ENCODE measurements at regions not wholly inside any gene's neighbourhood (a gene's known extent, or its start where the extent isn't known, plus 50 kb on each side); places are given as distances from the start of the nearest gene placed in this dataset.

- TF ChIP-seq ZFX (IDR thresholded peaks at IDR 0.05): no peak
- TF ChIP-seq CTCF (conservative IDR thresholded peaks at IDR 0.05): no peak
- no peak overlapping the region for H3K27ac ChIP-seq
These were observed 238.8 kb downstream of the RNF152 start for GRCh38 chr18:61653823-61654551.

- peak overlapping the region; percentile 36; the same call in 1 of the 2 replicates for H3K27ac ChIP-seq
- no peak for TF ChIP-seq CTCF (conservative IDR thresholded peaks at IDR 0.05)
- TF ChIP-seq ZFX (IDR thresholded peaks at IDR 0.05): no peak
These were observed 240.9 kb downstream of the RNF152 start for GRCh38 chr18:61651880-61652268.

- H3K27ac ChIP-seq: peak overlapping the region; percentile 27; the same call in 1 of the 2 replicates
These were observed 241.5 kb downstream of the RNF152 start for GRCh38 chr18:61651145-61651879.

GRCh38 chr18:61643884-61644647, 248.7 kb downstream of the RNF152 start:
- TF ChIP-seq CTCF (conservative IDR thresholded peaks at IDR 0.05): no peak
- TF ChIP-seq ZFX (IDR thresholded peaks at IDR 0.05): no peak
- H3K27ac ChIP-seq: no peak overlapping the region; the same call in 1 of the 2 replicates

More at GRCh38 chr18:61651145-61651879, 241.5 kb downstream of the RNF152 start:
- no peak for TF ChIP-seq ZFX (IDR thresholded peaks at IDR 0.05)
- no peak for TF ChIP-seq CTCF (conservative IDR thresholded peaks at IDR 0.05)

- TF ChIP-seq CTCF (conservative IDR thresholded peaks at IDR 0.05) (no peak), ZFX (IDR thresholded peaks at IDR 0.05) (no peak)
These were observed 252.9 kb downstream of the RNF152 start for GRCh38 chr18:61639886-61640285.

GRCh38 chr18:61637905-61638595, 254.8 kb downstream of the RNF152 start:
- TF ChIP-seq ZFX (IDR thresholded peaks at IDR 0.05): no peak
- TF ChIP-seq CTCF (conservative IDR thresholded peaks at IDR 0.05): no peak
- no peak overlapping the region for H3K27ac ChIP-seq

More at GRCh38 chr18:61639886-61640285, 252.9 kb downstream of the RNF152 start:
- H3K27ac ChIP-seq: no peak overlapping the region

Data from C4-2B (cell line).